ENCODE measurements at regions not wholly inside any gene's neighbourhood (a gene's known extent, or its start where the extent isn't known, plus 50 kb on each side); places are given as distances from the start of the nearest gene placed in this dataset.

DNA sequence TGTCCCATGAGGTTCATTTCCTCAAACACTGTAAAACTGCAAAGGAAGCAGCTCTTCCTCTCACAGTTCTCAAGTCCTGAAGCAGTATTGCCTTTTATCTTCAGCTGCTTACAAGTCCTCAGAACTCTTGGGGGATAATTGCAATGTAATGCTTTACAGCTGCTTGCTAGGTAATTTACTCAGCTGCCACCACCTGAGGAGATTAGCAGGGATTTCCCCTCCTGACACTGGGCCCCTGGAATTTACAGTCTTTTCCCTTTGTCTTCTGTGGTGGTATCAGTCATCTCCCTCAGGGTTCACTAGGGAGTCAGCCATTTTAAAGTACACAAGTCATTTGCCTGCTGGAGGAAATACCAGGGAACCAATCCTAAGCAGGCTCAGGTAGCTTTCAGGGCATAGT is 754.3 kb upstream of the GRAMD2B start:
- CTCF ChIA-PET, result no interaction called here
- RAD21 ChIA-PET (ENCODE audit: unreplicated experiment), result no interaction called here
- no peak overlapping the region for H3K9ac ChIP-seq (ENCODE audit: control insufficient read depth, insufficient read depth, low read length)
- FAIRE-seq (no peak), ATAC-seq (no peak), DNase-seq (ENCODE audit: low read depth, low spot score) (no peak)
- no peak overlapping the region for H2AFZ ChIP-seq (ENCODE audit: control insufficient read depth, low read depth, low read length)
- SMC1A ChIA-PET (ENCODE audit: uncharacterized antibody, unreplicated experiment), result no interaction called here
- H3K4me3 ChIP-seq, result no peak overlapping the region
- H3K4me2 ChIP-seq (ENCODE audit: control insufficient read depth, insufficient read depth), result no peak overlapping the region
- H3K27ac ChIP-seq (ENCODE audit: control insufficient read depth, insufficient read depth), result no peak overlapping the region
- TF ChIP-seq ASH2L (IDR thresholded peaks at IDR 0.05; ENCODE audit: borderline replicate concordance, low read depth) (no peak), POLR2AphosphoS5 (IDR thresholded peaks at IDR 0.05; ENCODE audit: low read length) (no peak), KDM1A (IDR thresholded peaks at IDR 0.05; ENCODE audit: borderline replicate concordance) (no peak), PAX8 (IDR thresholded peaks at IDR 0.05) (no peak), IKZF1 (conservative IDR thresholded peaks at IDR 0.05) (no peak), SMAD5 (IDR thresholded peaks at IDR 0.05; ENCODE audit: low read depth) (no peak), ZSCAN29 (IDR thresholded peaks at IDR 0.05) (no peak), RBBP5 (conservative IDR thresholded peaks at IDR 0.05) (no peak)
- TF ChIP-seq, protein P1, sequence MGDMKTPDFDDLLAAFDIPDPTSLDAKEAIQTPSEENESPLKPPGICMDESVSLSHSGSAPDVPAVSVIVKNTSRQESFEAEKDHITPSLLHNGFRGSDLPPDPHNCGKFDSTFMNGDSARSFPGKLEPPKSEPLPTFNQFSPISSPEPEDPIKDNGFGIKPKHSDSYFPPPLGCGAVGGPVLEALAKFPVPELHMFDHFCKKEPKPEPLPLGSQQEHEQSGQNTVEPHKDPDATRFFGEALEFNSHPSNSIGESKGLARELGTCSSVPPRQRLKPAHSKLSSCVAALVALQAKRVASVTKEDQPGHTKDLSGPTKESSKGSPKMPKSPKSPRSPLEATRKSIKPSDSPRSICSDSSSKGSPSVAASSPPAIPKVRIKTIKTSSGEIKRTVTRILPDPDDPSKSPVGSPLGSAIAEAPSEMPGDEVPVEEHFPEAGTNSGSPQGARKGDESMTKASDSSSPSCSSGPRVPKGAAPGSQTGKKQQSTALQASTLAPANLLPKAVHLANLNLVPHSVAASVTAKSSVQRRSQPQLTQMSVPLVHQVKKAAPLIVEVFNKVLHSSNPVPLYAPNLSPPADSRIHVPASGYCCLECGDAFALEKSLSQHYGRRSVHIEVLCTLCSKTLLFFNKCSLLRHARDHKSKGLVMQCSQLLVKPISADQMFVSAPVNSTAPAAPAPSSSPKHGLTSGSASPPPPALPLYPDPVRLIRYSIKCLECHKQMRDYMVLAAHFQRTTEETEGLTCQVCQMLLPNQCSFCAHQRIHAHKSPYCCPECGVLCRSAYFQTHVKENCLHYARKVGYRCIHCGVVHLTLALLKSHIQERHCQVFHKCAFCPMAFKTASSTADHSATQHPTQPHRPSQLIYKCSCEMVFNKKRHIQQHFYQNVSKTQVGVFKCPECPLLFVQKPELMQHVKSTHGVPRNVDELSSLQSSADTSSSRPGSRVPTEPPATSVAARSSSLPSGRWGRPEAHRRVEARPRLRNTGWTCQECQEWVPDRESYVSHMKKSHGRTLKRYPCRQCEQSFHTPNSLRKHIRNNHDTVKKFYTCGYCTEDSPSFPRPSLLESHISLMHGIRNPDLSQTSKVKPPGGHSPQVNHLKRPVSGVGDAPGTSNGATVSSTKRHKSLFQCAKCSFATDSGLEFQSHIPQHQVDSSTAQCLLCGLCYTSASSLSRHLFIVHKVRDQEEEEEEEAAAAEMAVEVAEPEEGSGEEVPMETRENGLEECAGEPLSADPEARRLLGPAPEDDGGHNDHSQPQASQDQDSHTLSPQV (IDR thresholded peaks at IDR 0.05), result no peak
- TF ChIP-seq, protein P2, sequence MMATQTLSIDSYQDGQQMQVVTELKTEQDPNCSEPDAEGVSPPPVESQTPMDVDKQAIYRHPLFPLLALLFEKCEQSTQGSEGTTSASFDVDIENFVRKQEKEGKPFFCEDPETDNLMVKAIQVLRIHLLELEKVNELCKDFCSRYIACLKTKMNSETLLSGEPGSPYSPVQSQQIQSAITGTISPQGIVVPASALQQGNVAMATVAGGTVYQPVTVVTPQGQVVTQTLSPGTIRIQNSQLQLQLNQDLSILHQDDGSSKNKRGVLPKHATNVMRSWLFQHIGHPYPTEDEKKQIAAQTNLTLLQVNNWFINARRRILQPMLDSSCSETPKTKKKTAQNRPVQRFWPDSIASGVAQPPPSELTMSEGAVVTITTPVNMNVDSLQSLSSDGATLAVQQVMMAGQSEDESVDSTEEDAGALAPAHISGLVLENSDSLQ (IDR thresholded peaks at IDR 0.05), result no peak
- TF ChIP-seq, protein P3, sequence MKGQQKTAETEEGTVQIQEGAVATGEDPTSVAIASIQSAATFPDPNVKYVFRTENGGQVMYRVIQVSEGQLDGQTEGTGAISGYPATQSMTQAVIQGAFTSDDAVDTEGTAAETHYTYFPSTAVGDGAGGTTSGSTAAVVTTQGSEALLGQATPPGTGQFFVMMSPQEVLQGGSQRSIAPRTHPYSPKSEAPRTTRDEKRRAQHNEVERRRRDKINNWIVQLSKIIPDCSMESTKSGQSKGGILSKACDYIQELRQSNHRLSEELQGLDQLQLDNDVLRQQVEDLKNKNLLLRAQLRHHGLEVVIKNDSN (IDR thresholded peaks at IDR 0.05; ENCODE audit: borderline replicate concordance, extremely low read length, insufficient read depth, low read depth, low read length), result no peak
- intact Hi-C loops (cut with micrococcal nuclease; ENCODE audit: unreplicated experiment) (no loop called here), in situ Hi-C loops (cut with MboI) (no loop called here)
- no peaks in the 10 kb centered on the region for H3K4me1 ChIP-seq (ENCODE audit: control insufficient read depth, insufficient read depth, low read length)
- BruUV-seq (replicated peaks), result no TSS peak
- no peaks in the 10 kb centered on the region; the same call in 2 of the 3 replicates for H3K9me3 ChIP-seq (replicated peaks; ENCODE audit: control insufficient read depth, insufficient read depth, low read length)
- no peaks in the 10 kb centered on the region for H3K79me2 ChIP-seq (ENCODE audit: control insufficient read depth, insufficient read depth, low read length)
- no peaks in the 10 kb centered on the region for H3K36me3 ChIP-seq (ENCODE audit: control insufficient read depth in 2 of 2, insufficient read depth in 2 of 2, low read length in 1 of 2)
- H3K27me3 ChIP-seq (replicated peaks in 1 of 2; ENCODE audit: control insufficient read depth in 2 of 2, insufficient read depth in 2 of 2, low read length in 1 of 2), result no peaks in the 10 kb centered on the region
- H4K20me1 ChIP-seq (ENCODE audit: control insufficient read depth, insufficient read depth), result no peaks in the 10 kb centered on the region
- POLR2A ChIA-PET, result no interaction called here

Data from GM12878 (cell line).